MCF 10A (cell line): ENCODE measurements at regions not wholly inside any gene's neighbourhood (a gene's known extent, or its start where the extent isn't known, plus 50 kb on each side); places are given as distances from the start of the nearest gene placed in this dataset.

Experiments used
- BruUV-seq: library from RNA; stranded (reverse); fragments of 400-500 nt; replicated peaks from 2 replicates; lab custom pipeline; 2021; lab: Mats Ljungman, UMichigan
- CTCF ChIA-PET: fragments of 300-600 bp; sonication (Branson Sonifier 250); formaldehyde crosslinking; extraction: SDS; loops from one replicate; lab custom pipeline; 2021; ENCODE audit warnings: antibody characterized with exemption, inconsistent platforms; lab: Yijun Ruan, JAX
- POLR2A ChIA-PET: fragments of 300-600, 350-650 bp; sonication (Branson Sonifier 250); formaldehyde crosslinking; extraction: SDS; loops from one replicate; lab custom pipeline; 2020; ENCODE audit warnings: antibody characterized with exemption, inconsistent platforms; lab: Yijun Ruan, JAX
- DNase-seq: peaks from one replicate; pipeline ENCODE4 v3.0.0-alpha.2; 2018; ENCODE audit not compliant: unreplicated experiment
- H3K27ac Mint-ChIP-seq: one replicate; pipeline ENCODE4 v1.8.0; 2022; ENCODE audit warnings: mild to moderate bottlenecking, low read depth, mixed read lengths; ENCODE audit not compliant: unreplicated experiment
- H3K27me3 Mint-ChIP-seq: one replicate; pipeline ENCODE4 v1.8.0; 2022; ENCODE audit warnings: mixed read lengths; ENCODE audit not compliant: insufficient read depth, unreplicated experiment
- H3K36me3 Mint-ChIP-seq: one replicate; pipeline ENCODE4 v1.8.0; 2022; ENCODE audit warnings: mild to moderate bottlenecking, moderate library complexity, mixed read lengths; ENCODE audit not compliant: insufficient read depth, unreplicated experiment
- H3K4me1 Mint-ChIP-seq: one replicate; pipeline ENCODE4 v1.8.0; 2022; ENCODE audit warnings: mixed read lengths; ENCODE audit not compliant: insufficient read depth, unreplicated experiment
- H3K4me3 Mint-ChIP-seq: one replicate; pipeline ENCODE4 v1.8.0; 2022; ENCODE audit warnings: mild to moderate bottlenecking, moderate library complexity, mixed read lengths; ENCODE audit not compliant: unreplicated experiment
- H3K9me3 Mint-ChIP-seq: one replicate; pipeline ENCODE4 v1.8.0; 2022; ENCODE audit warnings: mixed read lengths; ENCODE audit not compliant: unreplicated experiment
- intact Hi-C: fragments of 100-400 bp; cut with micrococcal nuclease; formaldehyde crosslinking; loops from 2 replicates; pipeline ENCODE4 v1.14.1; 2022
- TF ChIP-seq, protein P1 (sequence below): fragments of 200-600 bp; IDR thresholded peaks from one replicate; pipeline ENCODE4 v1.8.0; 2022; ENCODE audit warnings: antibody characterized with exemption, mild to moderate bottlenecking; ENCODE audit not compliant: unreplicated experiment

- Mint-ChIP-seq H3K27me3 (no peaks in the 10 kb centered on the region), H3K27ac (no peak overlapping the region), H3K9me3 (no peaks in the 10 kb centered on the region), H3K4me3 (no peak overlapping the region), H3K4me1 (no peaks in the 10 kb centered on the region), H3K36me3 (no peaks in the 10 kb centered on the region)
- BruUV-seq: no TSS peak
- ChIA-PET POLR2A (no interaction called here), CTCF (no interaction called here)
- DNase-seq: no peak
- intact Hi-C loops: no loop called here
- TF ChIP-seq, protein P1, sequence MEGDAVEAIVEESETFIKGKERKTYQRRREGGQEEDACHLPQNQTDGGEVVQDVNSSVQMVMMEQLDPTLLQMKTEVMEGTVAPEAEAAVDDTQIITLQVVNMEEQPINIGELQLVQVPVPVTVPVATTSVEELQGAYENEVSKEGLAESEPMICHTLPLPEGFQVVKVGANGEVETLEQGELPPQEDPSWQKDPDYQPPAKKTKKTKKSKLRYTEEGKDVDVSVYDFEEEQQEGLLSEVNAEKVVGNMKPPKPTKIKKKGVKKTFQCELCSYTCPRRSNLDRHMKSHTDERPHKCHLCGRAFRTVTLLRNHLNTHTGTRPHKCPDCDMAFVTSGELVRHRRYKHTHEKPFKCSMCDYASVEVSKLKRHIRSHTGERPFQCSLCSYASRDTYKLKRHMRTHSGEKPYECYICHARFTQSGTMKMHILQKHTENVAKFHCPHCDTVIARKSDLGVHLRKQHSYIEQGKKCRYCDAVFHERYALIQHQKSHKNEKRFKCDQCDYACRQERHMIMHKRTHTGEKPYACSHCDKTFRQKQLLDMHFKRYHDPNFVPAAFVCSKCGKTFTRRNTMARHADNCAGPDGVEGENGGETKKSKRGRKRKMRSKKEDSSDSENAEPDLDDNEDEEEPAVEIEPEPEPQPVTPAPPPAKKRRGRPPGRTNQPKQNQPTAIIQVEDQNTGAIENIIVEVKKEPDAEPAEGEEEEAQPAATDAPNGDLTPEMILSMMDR: no peak
Measured at GRCh38 chr10:81792729-81793128, 82.3 kb upstream of the NRG3 start.

DNA sequence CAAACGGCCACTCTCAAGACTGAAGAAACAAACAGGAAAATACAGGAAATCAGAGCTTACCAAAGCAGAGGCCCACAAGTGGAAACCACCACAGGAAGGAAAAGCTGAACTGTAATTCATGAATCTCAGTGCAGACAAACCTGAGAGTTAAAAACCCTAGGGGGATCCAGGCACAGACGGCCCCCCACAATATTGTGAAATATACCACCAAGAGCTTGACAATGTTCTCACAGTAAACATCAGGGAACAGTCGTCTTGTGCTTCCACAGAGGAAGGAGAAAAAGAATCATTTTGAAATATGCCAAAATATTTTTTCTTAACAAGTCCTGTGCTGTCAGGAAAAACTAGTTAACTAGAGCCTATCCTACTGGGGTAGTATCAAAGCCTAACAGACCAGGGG is 68.2 kb upstream of the NRG3 start:
- no peak overlapping the region for H3K4me3 Mint-ChIP-seq
- no peaks in the 10 kb centered on the region for H3K36me3 Mint-ChIP-seq
- DNase-seq: no peak
- intact Hi-C loops: no loop called here
- BruUV-seq: no TSS peak
- H3K27me3 Mint-ChIP-seq: no peaks in the 10 kb centered on the region
- TF ChIP-seq, protein P1: no peak
- no peaks in the 10 kb centered on the region for H3K4me1 Mint-ChIP-seq
- H3K27ac Mint-ChIP-seq: no peak overlapping the region
- CTCF ChIA-PET: interaction anchor here (0.6 to 1.0 kb wide), 2 partner anchors 13 to 1142 kb away, joined by 3 to 5 read pairs; no protein-coding TSS in a partner anchor
- POLR2A ChIA-PET: no interaction called here
- peaks cover 18% of the 10 kb centered on the region for H3K9me3 Mint-ChIP-seq

DNA sequence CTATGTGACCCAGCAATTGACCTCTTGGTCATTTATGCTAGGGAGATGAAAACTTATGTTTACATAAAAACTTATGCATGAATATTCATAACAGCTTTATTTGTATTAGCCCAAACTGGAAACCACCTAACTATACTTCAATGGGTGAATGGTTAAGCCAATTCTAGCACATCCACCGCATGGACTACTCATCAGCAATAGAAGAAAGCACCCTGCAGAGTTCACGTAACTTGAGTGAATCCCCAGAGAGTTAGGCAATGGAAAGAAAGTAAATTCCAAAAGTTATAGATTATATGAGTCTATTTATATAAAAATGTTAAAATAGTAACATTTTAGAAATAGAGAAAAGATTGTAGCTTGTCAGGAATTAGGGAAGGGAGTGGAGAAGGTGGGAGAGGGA is 60.2 kb upstream of the NRG3 start:
- TF ChIP-seq, protein P1: no peak
- no peak overlapping the region for H3K4me3 Mint-ChIP-seq
- ChIA-PET CTCF (no interaction called here), POLR2A (no interaction called here)
- DNase-seq: peak; percentile 9
- intact Hi-C loops: no loop called here
- no peaks in the 10 kb centered on the region for H3K9me3 Mint-ChIP-seq
- no peak overlapping the region for H3K27ac Mint-ChIP-seq
- no TSS peak for BruUV-seq
- H3K36me3 Mint-ChIP-seq: no peaks in the 10 kb centered on the region
- no peaks in the 10 kb centered on the region for H3K27me3 Mint-ChIP-seq
- H3K4me1 Mint-ChIP-seq: no peaks in the 10 kb centered on the region

GRCh38 chr10:81817596-81818170 is 57.3 kb upstream of the NRG3 start:
- H3K27me3 Mint-ChIP-seq: no peaks in the 10 kb centered on the region
- no peak overlapping the region for H3K27ac Mint-ChIP-seq
- TF ChIP-seq, protein P1: no peak
- no peaks in the 10 kb centered on the region for H3K36me3 Mint-ChIP-seq
- ChIA-PET POLR2A (no interaction called here), CTCF (interaction anchor here (0.6 to 1.6 kb wide), 4 partner anchors 344 to 1978 kb away, joined by 3 to 5 read pairs (median 3); no protein-coding TSS in a partner anchor)
- DNase-seq: no peak
- H3K4me1 Mint-ChIP-seq: no peaks in the 10 kb centered on the region
- no TSS peak for BruUV-seq
- no peak overlapping the region for H3K4me3 Mint-ChIP-seq
- intact Hi-C loops: no loop called here
- no peaks in the 10 kb centered on the region for H3K9me3 Mint-ChIP-seq
